H1 (cell line): ENCODE measurements at regions not wholly inside any gene's neighbourhood (a gene's known extent, or its start where the extent isn't known, plus 50 kb on each side); places are given as distances from the start of the nearest gene placed in this dataset.

Experiments used
- EGR1 ChIP-seq: IDR thresholded peaks from 2 replicates; pipeline ENCODE4 v1.6.1; 2011; ENCODE audit warnings: low read depth, low read length, borderline replicate concordance
- JUN ChIP-seq: IDR thresholded peaks from 2 replicates; pipeline ENCODE4 v1.6.1; 2011; ENCODE audit warnings: low read depth, mild to moderate bottlenecking, improper control_type of control experiment, low read length
- POLR2AphosphoS5 ChIP-seq: IDR thresholded peaks from 2 replicates; pipeline ENCODE4 v1.6.1; 2011; ENCODE audit warnings: low read depth, low read length
- SAP30 ChIP-seq: fragments of 300-600 bp; sonication (generic); IDR thresholded peaks from 2 replicates; pipeline ENCODE4 v1.7.1; 2012; ENCODE audit warnings: low read length, moderate library complexity, mild to moderate bottlenecking, inconsistent platforms; ENCODE audit not compliant: insufficient read depth, insufficient replicate concordance
- SP1 ChIP-seq: IDR thresholded peaks from 2 replicates; pipeline ENCODE4 v1.6.1; 2011; ENCODE audit warnings: low read depth, low read length
- TF ChIP-seq, protein P1 (sequence below): fragments of 300-600 bp; sonication (generic); IDR thresholded peaks from 2 replicates; pipeline ENCODE4 v1.7.1; 2012; ENCODE audit warnings: low read length, moderate library complexity, mild to moderate bottlenecking, inconsistent platforms; ENCODE audit not compliant: insufficient replicate concordance

DNA sequence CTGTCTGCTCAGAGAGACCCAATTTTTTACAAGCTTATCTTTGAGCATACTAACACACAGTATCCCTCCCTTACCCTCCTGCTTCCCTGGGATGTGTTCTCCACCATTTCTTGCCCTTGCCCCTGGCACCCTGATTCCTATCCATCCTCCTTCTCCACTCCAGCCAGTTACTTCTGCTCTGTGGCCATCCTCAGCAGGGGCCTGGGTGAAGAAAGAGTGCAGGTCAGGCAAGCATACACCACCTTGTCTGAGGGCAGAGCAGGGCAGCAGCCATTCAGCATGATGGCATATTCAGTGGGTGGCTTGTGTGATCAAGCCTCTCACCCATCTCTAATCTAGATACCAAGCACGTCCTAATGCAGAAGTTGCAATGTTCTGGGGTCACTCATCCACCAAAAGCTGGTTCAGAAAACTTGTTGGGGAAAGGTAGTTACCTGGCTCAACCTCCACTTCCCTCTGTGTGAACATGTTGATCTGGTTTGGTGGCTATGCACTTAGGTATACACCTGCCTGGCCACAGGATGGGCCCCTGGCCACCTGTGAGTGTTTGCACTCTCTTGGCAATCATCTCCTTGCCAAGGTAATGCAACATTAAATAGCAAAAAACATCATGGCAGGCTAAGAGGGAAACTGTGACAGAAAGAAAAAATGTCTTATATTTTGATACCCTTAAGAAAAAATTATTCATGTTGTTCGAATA lies 900.3 kb upstream of the MIR17HG start (continued):
- no peak for TF ChIP-seq JUN
- no peak for TF ChIP-seq EGR1
- TF ChIP-seq, protein P1, sequence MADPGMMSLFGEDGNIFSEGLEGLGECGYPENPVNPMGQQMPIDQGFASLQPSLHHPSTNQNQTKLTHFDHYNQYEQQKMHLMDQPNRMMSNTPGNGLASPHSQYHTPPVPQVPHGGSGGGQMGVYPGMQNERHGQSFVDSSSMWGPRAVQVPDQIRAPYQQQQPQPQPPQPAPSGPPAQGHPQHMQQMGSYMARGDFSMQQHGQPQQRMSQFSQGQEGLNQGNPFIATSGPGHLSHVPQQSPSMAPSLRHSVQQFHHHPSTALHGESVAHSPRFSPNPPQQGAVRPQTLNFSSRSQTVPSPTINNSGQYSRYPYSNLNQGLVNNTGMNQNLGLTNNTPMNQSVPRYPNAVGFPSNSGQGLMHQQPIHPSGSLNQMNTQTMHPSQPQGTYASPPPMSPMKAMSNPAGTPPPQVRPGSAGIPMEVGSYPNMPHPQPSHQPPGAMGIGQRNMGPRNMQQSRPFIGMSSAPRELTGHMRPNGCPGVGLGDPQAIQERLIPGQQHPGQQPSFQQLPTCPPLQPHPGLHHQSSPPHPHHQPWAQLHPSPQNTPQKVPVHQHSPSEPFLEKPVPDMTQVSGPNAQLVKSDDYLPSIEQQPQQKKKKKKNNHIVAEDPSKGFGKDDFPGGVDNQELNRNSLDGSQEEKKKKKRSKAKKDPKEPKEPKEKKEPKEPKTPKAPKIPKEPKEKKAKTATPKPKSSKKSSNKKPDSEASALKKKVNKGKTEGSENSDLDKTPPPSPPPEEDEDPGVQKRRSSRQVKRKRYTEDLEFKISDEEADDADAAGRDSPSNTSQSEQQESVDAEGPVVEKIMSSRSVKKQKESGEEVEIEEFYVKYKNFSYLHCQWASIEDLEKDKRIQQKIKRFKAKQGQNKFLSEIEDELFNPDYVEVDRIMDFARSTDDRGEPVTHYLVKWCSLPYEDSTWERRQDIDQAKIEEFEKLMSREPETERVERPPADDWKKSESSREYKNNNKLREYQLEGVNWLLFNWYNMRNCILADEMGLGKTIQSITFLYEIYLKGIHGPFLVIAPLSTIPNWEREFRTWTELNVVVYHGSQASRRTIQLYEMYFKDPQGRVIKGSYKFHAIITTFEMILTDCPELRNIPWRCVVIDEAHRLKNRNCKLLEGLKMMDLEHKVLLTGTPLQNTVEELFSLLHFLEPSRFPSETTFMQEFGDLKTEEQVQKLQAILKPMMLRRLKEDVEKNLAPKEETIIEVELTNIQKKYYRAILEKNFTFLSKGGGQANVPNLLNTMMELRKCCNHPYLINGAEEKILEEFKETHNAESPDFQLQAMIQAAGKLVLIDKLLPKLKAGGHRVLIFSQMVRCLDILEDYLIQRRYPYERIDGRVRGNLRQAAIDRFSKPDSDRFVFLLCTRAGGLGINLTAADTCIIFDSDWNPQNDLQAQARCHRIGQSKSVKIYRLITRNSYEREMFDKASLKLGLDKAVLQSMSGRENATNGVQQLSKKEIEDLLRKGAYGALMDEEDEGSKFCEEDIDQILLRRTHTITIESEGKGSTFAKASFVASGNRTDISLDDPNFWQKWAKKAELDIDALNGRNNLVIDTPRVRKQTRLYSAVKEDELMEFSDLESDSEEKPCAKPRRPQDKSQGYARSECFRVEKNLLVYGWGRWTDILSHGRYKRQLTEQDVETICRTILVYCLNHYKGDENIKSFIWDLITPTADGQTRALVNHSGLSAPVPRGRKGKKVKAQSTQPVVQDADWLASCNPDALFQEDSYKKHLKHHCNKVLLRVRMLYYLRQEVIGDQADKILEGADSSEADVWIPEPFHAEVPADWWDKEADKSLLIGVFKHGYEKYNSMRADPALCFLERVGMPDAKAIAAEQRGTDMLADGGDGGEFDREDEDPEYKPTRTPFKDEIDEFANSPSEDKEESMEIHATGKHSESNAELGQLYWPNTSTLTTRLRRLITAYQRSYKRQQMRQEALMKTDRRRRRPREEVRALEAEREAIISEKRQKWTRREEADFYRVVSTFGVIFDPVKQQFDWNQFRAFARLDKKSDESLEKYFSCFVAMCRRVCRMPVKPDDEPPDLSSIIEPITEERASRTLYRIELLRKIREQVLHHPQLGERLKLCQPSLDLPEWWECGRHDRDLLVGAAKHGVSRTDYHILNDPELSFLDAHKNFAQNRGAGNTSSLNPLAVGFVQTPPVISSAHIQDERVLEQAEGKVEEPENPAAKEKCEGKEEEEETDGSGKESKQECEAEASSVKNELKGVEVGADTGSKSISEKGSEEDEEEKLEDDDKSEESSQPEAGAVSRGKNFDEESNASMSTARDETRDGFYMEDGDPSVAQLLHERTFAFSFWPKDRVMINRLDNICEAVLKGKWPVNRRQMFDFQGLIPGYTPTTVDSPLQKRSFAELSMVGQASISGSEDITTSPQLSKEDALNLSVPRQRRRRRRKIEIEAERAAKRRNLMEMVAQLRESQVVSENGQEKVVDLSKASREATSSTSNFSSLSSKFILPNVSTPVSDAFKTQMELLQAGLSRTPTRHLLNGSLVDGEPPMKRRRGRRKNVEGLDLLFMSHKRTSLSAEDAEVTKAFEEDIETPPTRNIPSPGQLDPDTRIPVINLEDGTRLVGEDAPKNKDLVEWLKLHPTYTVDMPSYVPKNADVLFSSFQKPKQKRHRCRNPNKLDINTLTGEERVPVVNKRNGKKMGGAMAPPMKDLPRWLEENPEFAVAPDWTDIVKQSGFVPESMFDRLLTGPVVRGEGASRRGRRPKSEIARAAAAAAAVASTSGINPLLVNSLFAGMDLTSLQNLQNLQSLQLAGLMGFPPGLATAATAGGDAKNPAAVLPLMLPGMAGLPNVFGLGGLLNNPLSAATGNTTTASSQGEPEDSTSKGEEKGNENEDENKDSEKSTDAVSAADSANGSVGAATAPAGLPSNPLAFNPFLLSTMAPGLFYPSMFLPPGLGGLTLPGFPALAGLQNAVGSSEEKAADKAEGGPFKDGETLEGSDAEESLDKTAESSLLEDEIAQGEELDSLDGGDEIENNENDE: no peak
- no peak for TF ChIP-seq SAP30
- no peak for TF ChIP-seq POLR2AphosphoS5
- TF ChIP-seq SP1: no peak
- TF ChIP-seq, all 59 proteins: peak for 0
